KOPT-K1 (cell line): ENCODE measurements at regions not wholly inside any gene's neighbourhood (a gene's known extent, or its start where the extent isn't known, plus 50 kb on each side); places are given as distances from the start of the nearest gene placed in this dataset.

ENCODE experiments used
- H3K27ac ChIP-seq: fragments of 200-600 bp; sonication (generic); 2 replicates; pipeline ENCODE4 v1.5.1; 2016; ENCODE audit warnings: antibody characterized with exemption, mild to moderate bottlenecking, low read depth, low read length; ENCODE audit not compliant: poor library complexity, severe bottlenecking
- H3K36me3 ChIP-seq: fragments of 200-600 bp; sonication (generic); 2 replicates; pipeline ENCODE4 v1.5.1; 2017; ENCODE audit warnings: antibody characterized with exemption, mild to moderate bottlenecking, low read length, moderate library complexity; ENCODE audit not compliant: insufficient read depth
- H3K9me3 ChIP-seq: fragments of 200-600 bp; sonication (generic); 2 replicates; pipeline ENCODE4 v1.5.1; 2017; ENCODE audit warnings: antibody characterized with exemption, low read length, mild to moderate bottlenecking; ENCODE audit not compliant: insufficient read depth, poor library complexity, severe bottlenecking

DNA sequence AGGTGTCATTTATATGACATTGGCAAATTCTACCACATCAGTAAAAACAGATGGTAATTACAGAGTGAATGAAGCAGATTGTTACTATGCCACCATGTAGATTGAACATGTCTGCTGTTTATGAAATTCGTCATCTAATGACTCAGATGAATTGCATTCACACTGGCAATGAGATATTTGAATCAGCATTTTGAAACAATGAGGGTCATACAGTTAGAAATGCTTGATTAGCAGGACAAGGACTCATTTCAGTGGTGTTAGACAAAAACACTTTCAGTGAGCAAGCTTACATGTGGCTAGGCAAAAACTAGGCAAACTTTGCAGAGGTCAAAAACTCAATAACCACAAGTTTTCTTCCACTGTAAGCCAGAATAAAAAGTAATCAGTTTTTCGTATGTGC lies 1165.0 kb downstream of the SLITRK1 start:
- no peak overlapping the region for H3K27ac ChIP-seq

GRCh38 chr13:82713687-82714405 lies 1168.4 kb downstream of the SLITRK1 start:
- H3K27ac ChIP-seq, result no peak overlapping the region
- no peaks in the 10 kb centered on the region for H3K36me3 ChIP-seq
- no peaks in the 10 kb centered on the region for H3K9me3 ChIP-seq

More for the DNA sequence above, 1165.0 kb downstream of the SLITRK1 start:
- Histone ChIP-seq H3K36me3 (no peaks in the 10 kb centered on the region), H3K9me3 (no peaks in the 10 kb centered on the region)

DNA sequence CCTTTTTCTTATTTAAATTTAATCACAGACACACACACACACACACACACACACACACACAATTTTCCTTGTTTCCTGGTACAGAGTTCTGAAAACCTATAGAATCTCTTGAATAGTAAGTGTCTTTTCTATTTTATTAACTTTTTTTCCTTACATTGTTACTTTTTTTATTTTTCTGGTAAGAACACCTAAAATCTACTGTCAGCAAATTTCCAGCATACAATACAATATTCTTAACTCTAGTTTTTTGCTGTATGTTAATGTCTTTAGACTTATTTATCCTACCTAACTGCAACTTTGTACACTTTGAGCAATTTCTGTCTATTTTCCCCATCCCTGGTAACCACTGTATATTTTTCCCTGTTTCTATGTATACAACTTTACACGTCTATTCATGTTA lies 1179.8 kb downstream of the SLITRK1 start:
- no peaks in the 10 kb centered on the region for H3K9me3 ChIP-seq
- H3K27ac ChIP-seq, result no peak overlapping the region
- H3K36me3 ChIP-seq, result no peaks in the 10 kb centered on the region

GRCh38 chr13:82701020-82701419 lies 1181.3 kb downstream of the SLITRK1 start:
- no peak overlapping the region for H3K27ac ChIP-seq
- no peaks in the 10 kb centered on the region for H3K36me3 ChIP-seq

DNA sequence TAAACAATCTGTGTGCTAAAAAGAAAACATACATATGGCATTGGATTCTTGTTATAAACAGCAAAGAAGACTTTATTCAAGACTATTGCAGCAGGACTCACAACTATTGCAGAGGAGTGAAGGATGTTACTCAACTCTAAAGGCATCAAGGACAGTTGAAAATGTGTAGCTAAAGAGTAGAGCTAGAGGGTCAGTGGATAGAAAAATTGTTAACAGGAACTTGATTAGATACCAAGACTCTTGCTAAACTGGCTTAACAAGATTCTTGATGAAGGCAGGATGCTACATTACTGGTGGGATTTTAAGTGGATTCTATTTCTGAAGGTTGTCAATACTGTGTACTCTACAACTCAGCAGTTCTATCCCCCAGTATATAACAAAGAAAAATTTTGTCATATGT lies 1183.3 kb downstream of the SLITRK1 start:
- Histone ChIP-seq H3K9me3 (no peaks in the 10 kb centered on the region), H3K27ac (no peak overlapping the region), H3K36me3 (no peaks in the 10 kb centered on the region)

More at GRCh38 chr13:82701020-82701419, 1181.3 kb downstream of the SLITRK1 start:
- no peaks in the 10 kb centered on the region for H3K9me3 ChIP-seq

DNA sequence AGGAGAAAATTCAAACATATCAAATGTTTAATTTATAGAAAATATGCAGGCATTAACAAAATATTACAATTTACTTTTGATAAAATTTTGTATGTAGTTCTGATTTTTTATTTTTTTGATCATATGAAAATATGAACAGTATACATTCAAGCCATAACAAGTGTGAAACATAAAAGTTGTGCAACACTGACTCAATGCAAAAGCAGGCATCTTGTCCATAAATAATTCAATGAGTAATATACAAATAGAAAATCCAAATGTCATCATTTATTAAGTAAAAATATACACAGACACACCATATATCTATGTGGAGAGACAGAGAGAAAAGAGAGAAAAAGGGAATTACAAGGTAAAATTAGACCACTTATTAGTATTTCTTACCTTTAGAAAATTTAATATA lies 1183.9 kb downstream of the SLITRK1 start:
- H3K36me3 ChIP-seq, result no peaks in the 10 kb centered on the region
- H3K27ac ChIP-seq, result no peak overlapping the region
- H3K9me3 ChIP-seq, result no peaks in the 10 kb centered on the region

- Histone ChIP-seq H3K36me3 (no peaks in the 10 kb centered on the region), H3K27ac (no peak overlapping the region), H3K9me3 (no peaks in the 10 kb centered on the region)
These were observed 1188.7 kb downstream of the SLITRK1 start for GRCh38 chr13:82693607-82694006.

GRCh38 chr13:82688400-82688994 lies 1193.8 kb downstream of the SLITRK1 start:
- Histone ChIP-seq H3K9me3 (no peaks in the 10 kb centered on the region), H3K27ac (peak overlapping the region; percentile 44), H3K36me3 (no peaks in the 10 kb centered on the region)

GRCh38 chr13:82687884-82688283 lies 1194.4 kb downstream of the SLITRK1 start:
- Histone ChIP-seq H3K9me3 (no peaks in the 10 kb centered on the region), H3K27ac (no peak overlapping the region), H3K36me3 (no peaks in the 10 kb centered on the region)

- no peaks in the 10 kb centered on the region for H3K36me3 ChIP-seq
- H3K9me3 ChIP-seq, result no peaks in the 10 kb centered on the region
- H3K27ac ChIP-seq, result no peak overlapping the region
These were observed 1200.7 kb downstream of the SLITRK1 start for GRCh38 chr13:82681535-82681934.

GRCh38 chr13:82678052-82678451 lies 1204.2 kb downstream of the SLITRK1 start:
- H3K36me3 ChIP-seq, result no peaks in the 10 kb centered on the region
- H3K27ac ChIP-seq, result no peak overlapping the region
- no peaks in the 10 kb centered on the region for H3K9me3 ChIP-seq

GRCh38 chr13:82675024-82675423 lies 1207.2 kb downstream of the SLITRK1 start:
- no peaks in the 10 kb centered on the region for H3K36me3 ChIP-seq
- no peaks in the 10 kb centered on the region for H3K9me3 ChIP-seq
- H3K27ac ChIP-seq, result no peak overlapping the region

- H3K9me3 ChIP-seq, result no peaks in the 10 kb centered on the region
- no peaks in the 10 kb centered on the region for H3K36me3 ChIP-seq
- no peak overlapping the region for H3K27ac ChIP-seq
These were observed 1207.7 kb downstream of the SLITRK1 start for GRCh38 chr13:82674546-82674945.

GRCh38 chr13:82672248-82672647 lies 1210.0 kb downstream of the SLITRK1 start:
- H3K36me3 ChIP-seq, result no peaks in the 10 kb centered on the region
- H3K27ac ChIP-seq, result no peak overlapping the region
- H3K9me3 ChIP-seq, result no peaks in the 10 kb centered on the region

GRCh38 chr13:82664183-82664582 lies 1218.1 kb downstream of the SLITRK1 start:
- H3K27ac ChIP-seq, result no peak overlapping the region
- H3K9me3 ChIP-seq, result no peaks in the 10 kb centered on the region
- no peaks in the 10 kb centered on the region for H3K36me3 ChIP-seq

DNA sequence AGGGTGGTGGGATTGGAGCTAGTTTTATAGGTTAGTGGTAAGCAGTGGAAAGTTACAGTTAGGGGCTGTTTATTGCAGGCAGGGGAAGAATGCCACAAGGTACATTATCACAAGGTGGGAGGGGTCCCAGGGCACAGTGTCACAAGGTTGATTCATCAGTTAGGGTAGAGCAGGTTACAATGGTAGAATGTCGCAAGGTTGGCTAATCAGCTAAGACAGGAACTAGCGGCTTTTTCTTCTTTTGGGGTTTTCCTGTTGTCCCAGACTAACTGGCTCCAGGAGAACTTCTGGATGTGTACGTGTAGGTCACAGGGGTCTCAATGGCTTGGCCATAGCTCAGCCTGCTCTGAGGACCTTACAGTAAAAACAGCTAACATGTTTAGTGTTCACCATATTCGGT lies 1221.1 kb downstream of the SLITRK1 start:
- Histone ChIP-seq H3K9me3 (no peaks in the 10 kb centered on the region), H3K27ac (no peak overlapping the region), H3K36me3 (no peaks in the 10 kb centered on the region)
